WTC11 (cell line): ENCODE measurements at regions not wholly inside any gene's neighbourhood (a gene's known extent, or its start where the extent isn't known, plus 50 kb on each side); places are given as distances from the start of the nearest gene placed in this dataset.

ENCODE experiments used
- ELF4 ChIP-seq: sonication (generic); formaldehyde crosslinking; IDR thresholded peaks from 2 replicates; pipeline ENCODE4 v1.8.1; 2022; ENCODE audit warnings: low read depth, mild to moderate bottlenecking, moderate library complexity, missing genetic modification reagents
- EMX1 ChIP-seq: fragments of 250-450 bp; sonication (Bioruptor Pico); IDR thresholded peaks from 2 replicates; pipeline ENCODE4 v1.8.0; 2021; ENCODE audit warnings: mild to moderate bottlenecking
- FOXJ3 ChIP-seq: sonication (generic); formaldehyde crosslinking; IDR thresholded peaks from 2 replicates; pipeline ENCODE4 v1.9.0; 2021; ENCODE audit warnings: missing genetic modification reagents, mild to moderate bottlenecking, borderline replicate concordance
- GABPB1 ChIP-seq: sonication (generic); formaldehyde crosslinking; IDR thresholded peaks from 2 replicates; pipeline ENCODE4 v1.8.1; 2023; ENCODE audit warnings: mild to moderate bottlenecking, missing genetic modification reagents
- ZNF121 ChIP-seq: sonication (generic); formaldehyde crosslinking; IDR thresholded peaks from 2 replicates; pipeline ENCODE4 v1.8.0; 2023; ENCODE audit warnings: missing genetic modification reagents
- TF ChIP-seq, protein P1 (sequence below): fragments of 200-600 bp; IDR thresholded peaks from 2 replicates; pipeline ENCODE4 v1.8.0; 2022; ENCODE audit warnings: antibody characterized with exemption
- TF ChIP-seq, protein P2 (sequence below): sonication (generic); formaldehyde crosslinking; IDR thresholded peaks from 2 replicates; pipeline ENCODE4 v1.8.0; 2022; ENCODE audit warnings: mild to moderate bottlenecking, missing genetic modification reagents
- TF ChIP-seq, protein P3 (sequence below): sonication (generic); formaldehyde crosslinking; IDR thresholded peaks from 2 replicates; pipeline ENCODE4 v1.8.1; 2022; ENCODE audit warnings: mild to moderate bottlenecking, moderate library complexity, missing genetic modification reagents

DNA sequence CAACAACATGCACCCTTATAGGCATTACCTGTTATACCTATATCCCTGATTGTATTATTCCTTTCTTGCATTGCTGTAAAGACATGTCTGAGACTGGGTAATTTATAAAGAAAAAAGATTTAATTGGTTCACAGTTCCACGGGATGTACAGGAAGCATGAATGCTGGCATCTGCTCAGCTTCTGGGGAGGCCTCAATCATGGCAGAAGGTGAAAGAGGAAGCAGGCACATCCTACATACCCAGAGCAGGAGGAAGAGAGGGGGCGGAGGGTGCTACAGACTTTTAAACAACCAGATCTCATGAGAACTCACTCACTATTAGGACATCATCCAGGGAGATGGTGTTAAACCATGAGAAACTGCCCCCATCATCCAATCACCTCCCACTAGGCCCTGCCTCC, 191.7 kb upstream of the SPHKAP start:
- TF ChIP-seq, protein P1, sequence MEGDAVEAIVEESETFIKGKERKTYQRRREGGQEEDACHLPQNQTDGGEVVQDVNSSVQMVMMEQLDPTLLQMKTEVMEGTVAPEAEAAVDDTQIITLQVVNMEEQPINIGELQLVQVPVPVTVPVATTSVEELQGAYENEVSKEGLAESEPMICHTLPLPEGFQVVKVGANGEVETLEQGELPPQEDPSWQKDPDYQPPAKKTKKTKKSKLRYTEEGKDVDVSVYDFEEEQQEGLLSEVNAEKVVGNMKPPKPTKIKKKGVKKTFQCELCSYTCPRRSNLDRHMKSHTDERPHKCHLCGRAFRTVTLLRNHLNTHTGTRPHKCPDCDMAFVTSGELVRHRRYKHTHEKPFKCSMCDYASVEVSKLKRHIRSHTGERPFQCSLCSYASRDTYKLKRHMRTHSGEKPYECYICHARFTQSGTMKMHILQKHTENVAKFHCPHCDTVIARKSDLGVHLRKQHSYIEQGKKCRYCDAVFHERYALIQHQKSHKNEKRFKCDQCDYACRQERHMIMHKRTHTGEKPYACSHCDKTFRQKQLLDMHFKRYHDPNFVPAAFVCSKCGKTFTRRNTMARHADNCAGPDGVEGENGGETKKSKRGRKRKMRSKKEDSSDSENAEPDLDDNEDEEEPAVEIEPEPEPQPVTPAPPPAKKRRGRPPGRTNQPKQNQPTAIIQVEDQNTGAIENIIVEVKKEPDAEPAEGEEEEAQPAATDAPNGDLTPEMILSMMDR = no peak
- TF ChIP-seq, protein P2, sequence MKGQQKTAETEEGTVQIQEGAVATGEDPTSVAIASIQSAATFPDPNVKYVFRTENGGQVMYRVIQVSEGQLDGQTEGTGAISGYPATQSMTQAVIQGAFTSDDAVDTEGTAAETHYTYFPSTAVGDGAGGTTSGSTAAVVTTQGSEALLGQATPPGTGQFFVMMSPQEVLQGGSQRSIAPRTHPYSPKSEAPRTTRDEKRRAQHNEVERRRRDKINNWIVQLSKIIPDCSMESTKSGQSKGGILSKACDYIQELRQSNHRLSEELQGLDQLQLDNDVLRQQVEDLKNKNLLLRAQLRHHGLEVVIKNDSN = no peak
- TF ChIP-seq EMX1 (CRISPR knock-in tag) (no peak), ELF4 (no peak), ZNF121 (CRISPR knock-in tag) (no peak), FOXJ3 (CRISPR knock-in tag) (no peak), GABPB1 (CRISPR knock-in tag) (no peak)
- TF ChIP-seq, protein P3, sequence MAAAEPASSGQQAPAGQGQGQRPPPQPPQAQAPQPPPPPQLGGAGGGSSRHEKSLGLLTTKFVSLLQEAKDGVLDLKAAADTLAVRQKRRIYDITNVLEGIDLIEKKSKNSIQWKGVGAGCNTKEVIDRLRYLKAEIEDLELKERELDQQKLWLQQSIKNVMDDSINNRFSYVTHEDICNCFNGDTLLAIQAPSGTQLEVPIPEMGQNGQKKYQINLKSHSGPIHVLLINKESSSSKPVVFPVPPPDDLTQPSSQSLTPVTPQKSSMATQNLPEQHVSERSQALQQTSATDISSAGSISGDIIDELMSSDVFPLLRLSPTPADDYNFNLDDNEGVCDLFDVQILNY (CRISPR knock-in tag) = no peak
